SK-N-SH (cell line): ENCODE measurements at regions not wholly inside any gene's neighbourhood (a gene's known extent, or its start where the extent isn't known, plus 50 kb on each side); places are given as distances from the start of the nearest gene placed in this dataset.

ENCODE experiments used
- CTCF ChIA-PET: fragments of 300-600, 350-600 bp; formaldehyde crosslinking; extraction: SDS; loops from one replicate; lab custom pipeline; 2021; lab: Yijun Ruan, JAX
- POLR2A ChIA-PET: fragments of 350-600 bp; sonication (Branson Sonifier 250); formaldehyde crosslinking; extraction: SDS; loops from one replicate; lab custom pipeline; 2020; ENCODE audit warnings: antibody characterized with exemption, inconsistent platforms; lab: Yijun Ruan, JAX
- DNase-seq: peaks from one replicate; pipeline ENCODE4 v3.0.0; 2012
- H2AFZ ChIP-seq: fragments of 200-600 bp; sonication (generic); 2 replicates; pipeline ENCODE4 v1.8.1; 2016; ENCODE audit warnings: antibody characterized with exemption, mild to moderate bottlenecking, low read depth
- H3F3A ChIP-seq: fragments of 200-600 bp; sonication (generic); replicated peaks from 2 replicates; pipeline ENCODE3; 2016; ENCODE audit warnings: antibody characterized with exemption, mild to moderate bottlenecking; ENCODE audit not compliant: insufficient read depth
- H3K27ac ChIP-seq, 2 experiments: fragments of 200-500 bp in 1 of 2; fragments of 200-600 bp in 1 of 2; sonication (Bioruptor generic) in 1 of 2; sonication (generic), shearing (Covaris generic) in 1 of 2; 2 replicates each; pipeline versions ENCODE4 v1.5.1 to v1.6.1; 2014 to 2016; ENCODE audit warnings: low read depth in 2 of 2, inconsistent platforms in 1 of 2, low read length in 1 of 2, mild to moderate bottlenecking in 1 of 2, mixed read lengths in 1 of 2
- H3K27me3 ChIP-seq: fragments of 200-600 bp; sonication (generic), shearing (Covaris generic); 2 replicates; pipeline ENCODE4 v1.6.1; 2016; ENCODE audit warnings: mixed run types; ENCODE audit not compliant: insufficient read depth
- H3K36me3 ChIP-seq, 2 experiments: fragments of 200-500 bp in 1 of 2; fragments of 200-600 bp in 1 of 2; sonication (Bioruptor generic) in 1 of 2; sonication (generic) in 1 of 2; replicated peaks in 1 of 2; 2 replicates each; pipeline versions ENCODE3 to v1.5.1; 2014 to 2016; ENCODE audit warnings: low read length in 1 of 2, mild to moderate bottlenecking in 1 of 2; ENCODE audit not compliant: insufficient read depth in 2 of 2, control insufficient read depth in 1 of 2
- H3K4me1 ChIP-seq, 2 experiments: fragments of 200-500 bp in 1 of 2; fragments of 200-600 bp in 1 of 2; sonication (Bioruptor generic) in 1 of 2; sonication (generic), shearing (Covaris generic) in 1 of 2; 2 replicates each; pipeline versions ENCODE4 v1.5.1 to v1.6.1; 2014 to 2016; ENCODE audit warnings: low read depth in 1 of 2, low read length in 1 of 2, mixed run types in 1 of 2; ENCODE audit not compliant: insufficient read depth in 2 of 2, control insufficient read depth in 1 of 2
- H3K4me2 ChIP-seq: fragments of 200-600 bp; sonication (generic), shearing (Covaris generic); 2 replicates; pipeline ENCODE4 v1.6.1; 2017; ENCODE audit warnings: mixed run types
- H3K4me3 ChIP-seq, 2 experiments: fragments of 200-500 bp in 1 of 2; fragments of 200-600 bp in 1 of 2; sonication (Bioruptor generic) in 1 of 2; sonication (generic), shearing (Covaris generic) in 1 of 2; 2 replicates each; pipeline versions ENCODE4 v1.5.1 to v1.8.1; 2014 to 2016; ENCODE audit warnings: low read depth in 2 of 2, inconsistent platforms in 1 of 2, low read length in 1 of 2, mild to moderate bottlenecking in 1 of 2, mixed read lengths in 1 of 2, moderate library complexity in 1 of 2
- H3K79me2 ChIP-seq: fragments of 200-600 bp; sonication (generic); 2 replicates; pipeline ENCODE4 v1.8.1; 2017; ENCODE audit warnings: mild to moderate bottlenecking; ENCODE audit not compliant: insufficient read depth
- H3K9ac ChIP-seq: fragments of 200-600 bp; sonication (generic); 2 replicates; pipeline ENCODE4 v1.6.1; 2017; ENCODE audit warnings: mixed run types
- H3K9me2 ChIP-seq: fragments of 200-600 bp; sonication (generic); 2 replicates; pipeline ENCODE4 v1.6.1; 2017; ENCODE audit warnings: mixed run types
- H3K9me3 ChIP-seq: fragments of 200-600 bp; sonication (generic); 2 replicates; pipeline ENCODE4 v1.6.1; 2017; ENCODE audit warnings: mixed run types, mild to moderate bottlenecking, moderate library complexity
- H4K20me1 ChIP-seq: fragments of 200-600 bp; sonication (generic); 2 replicates; pipeline ENCODE4 v1.6.1; 2017; ENCODE audit warnings: mild to moderate bottlenecking, mixed run types; ENCODE audit not compliant: insufficient read depth
- CHD2 ChIP-seq: fragments of 150-350 bp; IDR thresholded peaks from 2 replicates; pipeline ENCODE4 v1.6.1; 2018; ENCODE audit warnings: low read length; ENCODE audit not compliant: partially characterized antibody
- CTCF ChIP-seq: fragments of 200-600 bp; sonication (generic); IDR thresholded peaks from 2 replicates; pipeline ENCODE4 v1.6.1; 2017; ENCODE audit warnings: antibody characterized with exemption, mild to moderate bottlenecking, moderate library complexity
- ELF1 ChIP-seq: IDR thresholded peaks from 2 replicates; pipeline ENCODE4 v1.4.0; 2012
- EP300 ChIP-seq, 2 experiments: IDR thresholded peaks; 2 replicates each; pipeline versions ENCODE4 v1.4.0 to v1.6.1; 2012; ENCODE audit warnings: borderline replicate concordance in 1 of 2, low read depth in 1 of 2, low read length in 1 of 2
- FOXJ3 ChIP-seq: sonication (generic); formaldehyde crosslinking; IDR thresholded peaks from 2 replicates; pipeline ENCODE4 v1.5.1; 2020; ENCODE audit warnings: mild to moderate bottlenecking, missing genetic modification reagents
- GABPA ChIP-seq: IDR thresholded peaks from 2 replicates; pipeline ENCODE4 v1.4.0; 2012; ENCODE audit warnings: low read depth, mild to moderate bottlenecking
- IRF3 ChIP-seq: fragments of 150-350 bp; IDR thresholded peaks from 2 replicates; pipeline ENCODE4 v1.6.1; 2016; ENCODE audit warnings: mild to moderate bottlenecking, low read depth, low read length
- JUND ChIP-seq: IDR thresholded peaks from 2 replicates; pipeline ENCODE4 v1.4.0; 2012
- MXI1 ChIP-seq: IDR thresholded peaks from 2 replicates; pipeline ENCODE4 v1.6.1; 2012; ENCODE audit warnings: mild to moderate bottlenecking, low read depth, low read length, improper control_type of control experiment
- NFIC ChIP-seq: IDR thresholded peaks from 2 replicates; pipeline ENCODE4 v1.4.0; 2012; ENCODE audit warnings: borderline replicate concordance
- NRF1 ChIP-seq: IDR thresholded peaks from 2 replicates; pipeline ENCODE4 v1.6.1; 2012; ENCODE audit warnings: low read depth, mild to moderate bottlenecking, low read length
- POLR2AphosphoS5 ChIP-seq: IDR thresholded peaks from 2 replicates; pipeline ENCODE4 v1.6.1; 2012; ENCODE audit warnings: low read depth, low read length
- REST ChIP-seq: IDR thresholded peaks from 2 replicates; pipeline ENCODE4 v1.6.1; 2012; ENCODE audit warnings: mild to moderate bottlenecking, low read depth, low read length, moderate library complexity
- RXRA ChIP-seq: IDR thresholded peaks from 2 replicates; pipeline ENCODE4 v1.4.0; 2012; ENCODE audit warnings: low read depth, mild to moderate bottlenecking, borderline replicate concordance
- SIN3A ChIP-seq: IDR thresholded peaks from 2 replicates; pipeline ENCODE4 v1.6.1; 2012; ENCODE audit warnings: low read depth, mild to moderate bottlenecking, low read length, moderate library complexity, borderline replicate concordance
- TAF1 ChIP-seq: IDR thresholded peaks from 2 replicates; pipeline ENCODE4 v1.6.1; 2012; ENCODE audit warnings: low read depth, mild to moderate bottlenecking, low read length, moderate library complexity, borderline replicate concordance
- TCF12 ChIP-seq: IDR thresholded peaks from 2 replicates; pipeline ENCODE4 v1.4.0; 2012
- USF1 ChIP-seq: IDR thresholded peaks from 2 replicates; pipeline ENCODE4 v1.4.0; 2012; ENCODE audit warnings: low read depth, borderline replicate concordance
- YY1 ChIP-seq: IDR thresholded peaks from 2 replicates; pipeline ENCODE4 v1.4.0; 2012; ENCODE audit warnings: low read depth, mild to moderate bottlenecking
- ZBTB33 ChIP-seq: IDR thresholded peaks from 2 replicates; pipeline ENCODE4 v1.4.0; 2012; ENCODE audit warnings: low read depth, borderline replicate concordance
- WGBS: methylation state at CpG from one replicate; pipeline ENCODE4 v1.1.6; 2017; ENCODE audit warnings: low lambda C conversion rate; 5-methylcytosine and 5-hydroxymethylcytosine counted together

- Histone ChIP-seq H3K4me1 (no peaks in the 10 kb centered on the region), H2AFZ (no peak overlapping the region), H4K20me1 (no peaks in the 10 kb centered on the region), H3K27me3 (no peaks in the 10 kb centered on the region), H3K79me2 (no peaks in the 10 kb centered on the region), H3K9ac (no peak overlapping the region), H3K27ac (no peak overlapping the region), H3K4me2 (no peak overlapping the region), H3K36me3 (peaks cover 0 to 3% of the 10 kb centered on the region in 2 experiments), H3F3A (no peaks in the 10 kb centered on the region), H3K9me2 (no peaks in the 10 kb centered on the region), H3K9me3 (peaks cover 13% of the 10 kb centered on the region), H3K4me3 (no peak overlapping the region)
- no peak for DNase-seq
- POLR2A ChIA-PET = no interaction called here
- CTCF ChIA-PET = no interaction called here
- TF ChIP-seq TCF12 = no peak
- no peak for TF ChIP-seq MXI1
- TF ChIP-seq TAF1 = no peak
- TF ChIP-seq ELF1 = no peak
- TF ChIP-seq YY1 = no peak
- TF ChIP-seq JUND = no peak
- no peak for TF ChIP-seq CHD2
- TF ChIP-seq ZBTB33 = no peak
- TF ChIP-seq REST = no peak
- no peak for TF ChIP-seq CTCF
- TF ChIP-seq USF1 = no peak
- no peak for TF ChIP-seq NFIC
- no peak for TF ChIP-seq POLR2AphosphoS5
- no peak for TF ChIP-seq NRF1
- no peak for TF ChIP-seq SIN3A
- no peak for TF ChIP-seq EP300 (IDR thresholded peaks at IDR 0.05; ENCODE audit: borderline replicate concordance in 1 of 2, low read depth in 1 of 2, low read length in 1 of 2)
- TF ChIP-seq FOXJ3 = no peak
- TF ChIP-seq IRF3 = no peak
- TF ChIP-seq RXRA = no peak
- TF ChIP-seq GABPA = no peak
- 3% methylated on average over 1 of the region's 1 CpG for WGBS
These were observed 644.8 kb upstream of the PKN2 start for GRCh38 chr1:88039240-88039639.
